OCI-LY3 (cell line): ENCODE measurements at regions not wholly inside any gene's neighbourhood (a gene's known extent, or its start where the extent isn't known, plus 50 kb on each side); places are given as distances from the start of the nearest gene placed in this dataset.
"Not testable (repeated sequence)": the region's sequence is repeated elsewhere in the genome, so short reads cannot be mapped to it uniquely, and the experiment has no call there.

ENCODE experiments used
- EZH2phosphoT487 ChIP-seq: fragments of 200-600 bp; shearing (Covaris generic); IDR thresholded peaks from 2 replicates; pipeline ENCODE4 v1.6.1; 2018; ENCODE audit warnings: antibody characterized with exemption, mixed run types, low read depth
- TF ChIP-seq, protein P1 (sequence below): fragments of 200-600, 300-600 bp; sonication (generic); IDR thresholded peaks from 2 replicates; pipeline ENCODE4 v1.5.1; 2014; ENCODE audit warnings: antibody characterized with exemption, low read length, low read depth

GRCh38 chr2:237212356-237213279 lies 126.9 kb downstream of the COPS8 start:
- TF ChIP-seq EZH2phosphoT487 = not testable (repeated sequence)
- TF ChIP-seq, protein P1, sequence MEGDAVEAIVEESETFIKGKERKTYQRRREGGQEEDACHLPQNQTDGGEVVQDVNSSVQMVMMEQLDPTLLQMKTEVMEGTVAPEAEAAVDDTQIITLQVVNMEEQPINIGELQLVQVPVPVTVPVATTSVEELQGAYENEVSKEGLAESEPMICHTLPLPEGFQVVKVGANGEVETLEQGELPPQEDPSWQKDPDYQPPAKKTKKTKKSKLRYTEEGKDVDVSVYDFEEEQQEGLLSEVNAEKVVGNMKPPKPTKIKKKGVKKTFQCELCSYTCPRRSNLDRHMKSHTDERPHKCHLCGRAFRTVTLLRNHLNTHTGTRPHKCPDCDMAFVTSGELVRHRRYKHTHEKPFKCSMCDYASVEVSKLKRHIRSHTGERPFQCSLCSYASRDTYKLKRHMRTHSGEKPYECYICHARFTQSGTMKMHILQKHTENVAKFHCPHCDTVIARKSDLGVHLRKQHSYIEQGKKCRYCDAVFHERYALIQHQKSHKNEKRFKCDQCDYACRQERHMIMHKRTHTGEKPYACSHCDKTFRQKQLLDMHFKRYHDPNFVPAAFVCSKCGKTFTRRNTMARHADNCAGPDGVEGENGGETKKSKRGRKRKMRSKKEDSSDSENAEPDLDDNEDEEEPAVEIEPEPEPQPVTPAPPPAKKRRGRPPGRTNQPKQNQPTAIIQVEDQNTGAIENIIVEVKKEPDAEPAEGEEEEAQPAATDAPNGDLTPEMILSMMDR = not testable (repeated sequence)
